GM12864 (cell line): ENCODE measurements at regions not wholly inside any gene's neighbourhood (a gene's known extent, or its start where the extent isn't known, plus 50 kb on each side); places are given as distances from the start of the nearest gene placed in this dataset.

Experiments used
- DNase-seq: peaks from one replicate; pipeline ENCODE4 v3.0.0-alpha.2; 2011; ENCODE audit warnings: low read depth
- H3K4me3 ChIP-seq: 2 replicates; pipeline ENCODE4 v1.5.1; 2011; ENCODE audit warnings: mild to moderate bottlenecking, low read depth, low read length, control low read depth
- CTCF ChIP-seq: IDR thresholded peaks from 2 replicates; pipeline ENCODE4 v1.5.1; 2011; ENCODE audit warnings: low read depth, mild to moderate bottlenecking, moderate library complexity, low read length, control low read depth, inconsistent platforms; ENCODE audit errors: missing control alignments

GRCh38 chr14:98165976-98166375 lies 1106.0 kb downstream of the BCL11B start:
- TF ChIP-seq CTCF, result no peak
- H3K4me3 ChIP-seq, result no peak overlapping the region

GRCh38 chr14:98167275-98167674 lies 1104.7 kb downstream of the BCL11B start:
- TF ChIP-seq CTCF, result no peak
- no peak for DNase-seq
- H3K4me3 ChIP-seq, result no peak overlapping the region

More at GRCh38 chr14:98165976-98166375, 1106.0 kb downstream of the BCL11B start:
- no peak for DNase-seq

GRCh38 chr14:98167705-98168104 lies 1104.3 kb downstream of the BCL11B start:
- no peak overlapping the region for H3K4me3 ChIP-seq
- DNase-seq, result no peak
- TF ChIP-seq CTCF, result no peak

- TF ChIP-seq CTCF, result no peak
- no peak for DNase-seq
- H3K4me3 ChIP-seq, result no peak overlapping the region
Measured at GRCh38 chr14:98168211-98168985, 1103.6 kb downstream of the BCL11B start.

GRCh38 chr14:98169170-98169587 lies 1102.8 kb downstream of the BCL11B start:
- no peak overlapping the region for H3K4me3 ChIP-seq
- no peak for TF ChIP-seq CTCF
- DNase-seq, result no peak

GRCh38 chr14:98170575-98170974 lies 1101.4 kb downstream of the BCL11B start:
- no peak for DNase-seq
- H3K4me3 ChIP-seq, result no peak overlapping the region
- TF ChIP-seq CTCF, result no peak

GRCh38 chr14:98171654-98172053 lies 1100.3 kb downstream of the BCL11B start:
- no peak for TF ChIP-seq CTCF
- no peak for DNase-seq
- H3K4me3 ChIP-seq, result no peak overlapping the region
